H9 (cell line): ENCODE measurements at regions not wholly inside any gene's neighbourhood (a gene's known extent, or its start where the extent isn't known, plus 50 kb on each side); places are given as distances from the start of the nearest gene placed in this dataset.

ENCODE experiments used
- DNase-seq: peaks from one replicate; pipeline ENCODE4 v3.0.0-alpha.2; 2017
- H2AFZ ChIP-seq: one replicate; pipeline ENCODE4 v1.6.1; 2013; ENCODE audit warnings: mild to moderate bottlenecking, low read length, control low read depth, moderate library complexity
- H2AK5ac ChIP-seq: 2 replicates; pipeline ENCODE4 v1.6.1; 2013; ENCODE audit warnings: low read length, control low read depth, mixed read lengths; ENCODE audit not compliant: insufficient read length
- H2BK120ac ChIP-seq: one replicate; pipeline ENCODE4 v1.6.1; 2013; ENCODE audit warnings: low read depth, mild to moderate bottlenecking, low read length, control low read depth, inconsistent platforms; ENCODE audit not compliant: poor library complexity, severe bottlenecking
- H2BK12ac ChIP-seq: 2 replicates; pipeline ENCODE4 v1.6.1; 2013; ENCODE audit warnings: low read length, control low read depth, mixed read lengths, low read depth; ENCODE audit not compliant: insufficient read length
- H2BK15ac ChIP-seq: 2 replicates; pipeline ENCODE4 v1.6.1; 2013; ENCODE audit warnings: low read depth, low read length, control low read depth
- H2BK20ac ChIP-seq: one replicate; pipeline ENCODE4 v1.6.1; 2013; ENCODE audit warnings: low read depth, mild to moderate bottlenecking, low read length, control low read depth, inconsistent platforms; ENCODE audit not compliant: poor library complexity, severe bottlenecking
- H2BK5ac ChIP-seq: 2 replicates; pipeline ENCODE4 v1.6.1; 2013; ENCODE audit warnings: low read length, control low read depth, mixed read lengths; ENCODE audit not compliant: insufficient read length
- H3K14ac ChIP-seq: 2 replicates; pipeline ENCODE4 v1.6.1; 2013; ENCODE audit warnings: low read length, control low read depth; ENCODE audit not compliant: insufficient read depth
- H3K18ac ChIP-seq: 2 replicates; pipeline ENCODE4 v1.6.1; 2013; ENCODE audit warnings: low read depth, mild to moderate bottlenecking, mixed read lengths, low read length, control low read depth; ENCODE audit not compliant: insufficient read length
- H3K23ac ChIP-seq: 2 replicates; pipeline ENCODE4 v1.6.1; 2013; ENCODE audit warnings: low read length, control low read depth, mixed read lengths, low read depth; ENCODE audit not compliant: insufficient read length
- H3K23me2 ChIP-seq: 2 replicates; pipeline ENCODE4 v1.6.1; 2013; ENCODE audit warnings: low read depth, mild to moderate bottlenecking, mixed read lengths, low read length, control low read depth; ENCODE audit not compliant: insufficient read length, poor library complexity, severe bottlenecking
- H3K27ac ChIP-seq: 2 replicates; pipeline ENCODE4 v1.5.1; 2013; ENCODE audit warnings: low read length, control low read depth, mixed read lengths, low read depth; ENCODE audit not compliant: insufficient read length
- H3K27me3 ChIP-seq: 2 replicates; pipeline ENCODE4 v1.6.1; 2013; ENCODE audit warnings: low read length, control low read depth, inconsistent platforms; ENCODE audit not compliant: insufficient read depth
- H3K4ac ChIP-seq: 2 replicates; pipeline ENCODE4 v1.6.1; 2013; ENCODE audit warnings: low read depth, mild to moderate bottlenecking, control low read depth, inconsistent platforms, low read length, moderate library complexity
- H3K4me1 ChIP-seq: 2 replicates; pipeline ENCODE4 v1.6.1; 2013; ENCODE audit warnings: low read length, control low read depth, inconsistent platforms; ENCODE audit not compliant: insufficient read depth
- H3K4me2 ChIP-seq: 2 replicates; pipeline ENCODE4 v1.6.1; 2013; ENCODE audit warnings: low read length, control low read depth, mixed read lengths; ENCODE audit not compliant: insufficient read length, insufficient read depth
- H3K56ac ChIP-seq: 2 replicates; pipeline ENCODE4 v1.6.1; 2013; ENCODE audit warnings: low read depth, mild to moderate bottlenecking, mixed read lengths, low read length, control low read depth; ENCODE audit not compliant: insufficient read length
- H3K79me1 ChIP-seq: 2 replicates; pipeline ENCODE4 v1.6.1; 2013; ENCODE audit warnings: low read depth, mild to moderate bottlenecking, moderate library complexity, low read length, control low read depth, inconsistent platforms; ENCODE audit not compliant: insufficient read depth, poor library complexity, severe bottlenecking
- H3K79me2 ChIP-seq: 2 replicates; pipeline ENCODE4 v1.6.1; 2013; ENCODE audit warnings: low read length, control low read depth, inconsistent platforms; ENCODE audit not compliant: insufficient read depth
- H3K9ac ChIP-seq: 2 replicates; pipeline ENCODE4 v1.6.1; 2013; ENCODE audit warnings: low read length, control low read depth, mixed read lengths; ENCODE audit not compliant: insufficient read length; ENCODE audit errors: extremely low read depth
- H3K9me3 ChIP-seq: one replicate; pipeline ENCODE4 v1.6.1; 2013; ENCODE audit warnings: low read depth, low read length, inconsistent platforms; ENCODE audit not compliant: control insufficient read depth
- H3T11ph ChIP-seq: one replicate; pipeline ENCODE4 v1.6.1; 2013; ENCODE audit warnings: mild to moderate bottlenecking, low read length, control low read depth, inconsistent platforms
- H4K20me1 ChIP-seq: one replicate; pipeline ENCODE4 v1.6.1; 2013; ENCODE audit not compliant: control insufficient read depth, insufficient read length, insufficient read depth
- H4K5ac ChIP-seq: 2 replicates; pipeline ENCODE4 v1.6.1; 2013; ENCODE audit warnings: low read depth, mild to moderate bottlenecking, mixed read lengths, low read length, control low read depth; ENCODE audit not compliant: insufficient read length
- H4K8ac ChIP-seq: replicated peaks from 2 replicates; pipeline ENCODE4 v1.6.1; 2013; ENCODE audit warnings: low read length, control low read depth, mixed read lengths, low read depth; ENCODE audit not compliant: insufficient read length
- H4K91ac ChIP-seq: 2 replicates; pipeline ENCODE4 v1.6.1; 2013; ENCODE audit warnings: low read depth, mild to moderate bottlenecking, moderate library complexity, mixed read lengths, low read length, control low read depth; ENCODE audit not compliant: insufficient read length
- H3K27ac Mint-ChIP-seq, 3 experiments: 2 replicates in 2 of 3; 3 replicates in 1 of 3; pipeline ENCODE4 v1.8.0; 2020 to 2021; ENCODE audit warnings: mixed read lengths in 3 of 3, mild to moderate bottlenecking in 1 of 3, moderate library complexity in 1 of 3
- H3K27me3 Mint-ChIP-seq: 2 replicates; pipeline ENCODE4 v1.8.0; 2021; ENCODE audit warnings: low read depth, mild to moderate bottlenecking, moderate library complexity, mixed read lengths
- H3K36me3 Mint-ChIP-seq, 3 experiments: 2 replicates in 2 of 3; 3 replicates in 1 of 3; pipeline ENCODE4 v1.8.0; 2020 to 2021; ENCODE audit warnings: low read depth in 3 of 3, mixed read lengths in 3 of 3; ENCODE audit not compliant: insufficient read depth in 1 of 3
- H3K4me1 Mint-ChIP-seq, 2 experiments: 2 replicates each; pipeline ENCODE4 v1.8.0; 2020; ENCODE audit warnings: mixed read lengths in 2 of 2
- H3K4me3 Mint-ChIP-seq, 2 experiments: 2 replicates in 1 of 2; 3 replicates in 1 of 2; pipeline ENCODE4 v1.8.0; 2020 to 2021; ENCODE audit warnings: mild to moderate bottlenecking in 2 of 2, mixed read lengths in 2 of 2, moderate library complexity in 1 of 2
- H3K9me3 Mint-ChIP-seq, 2 experiments: 2 replicates in 1 of 2; 3 replicates in 1 of 2; pipeline ENCODE4 v1.8.0; 2020; ENCODE audit warnings: mild to moderate bottlenecking in 2 of 2, mixed read lengths in 2 of 2, moderate library complexity in 1 of 2
- WGBS: extraction: QIAGEN DNeasy Blood & Tissue Kit; methylation state at CpG from one replicate; pipeline ENCODE4 v1.1.7; 2013; ENCODE audit warnings: missing lambda C conversion rate, low lambda C conversion rate, mixed read lengths; ENCODE audit not compliant: insufficient read length; ENCODE audit errors: extremely low coverage; 5-methylcytosine and 5-hydroxymethylcytosine counted together
- TF ChIP-seq, protein P1 (sequence below): fragments of 200-600 bp; sonication (generic); conservative IDR thresholded peaks from 3 replicates; pipeline ENCODE4 v1.8.0; 2021; ENCODE audit warnings: antibody characterized with exemption, mild to moderate bottlenecking

DNA sequence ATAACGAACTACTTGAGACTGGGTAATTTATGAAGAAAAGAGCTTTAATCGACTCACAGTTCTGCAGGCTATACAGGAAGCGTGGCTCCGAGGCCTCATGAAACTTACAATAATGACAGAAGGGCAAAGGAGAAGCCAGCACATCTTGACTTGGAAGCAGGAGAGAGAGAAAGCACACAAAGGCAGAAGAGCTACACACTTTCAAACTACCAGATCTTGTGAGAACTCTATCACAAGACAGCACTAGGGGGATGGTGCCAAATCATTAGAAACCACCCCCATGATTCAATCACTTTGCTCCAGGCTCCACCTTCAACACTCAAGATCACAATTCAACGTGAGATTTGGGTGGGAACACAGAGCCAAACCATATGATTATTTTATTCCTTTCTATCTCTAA, 655.9 kb upstream of the SYT4 start:
- no peaks in the 10 kb centered on the region for H3K4me1 ChIP-seq
- DNase-seq: no peak
- no CpG with 5 or more reads among the region's 5 CpGs for WGBS
- Mint-ChIP-seq H3K4me1 (peaks cover 0 to 6% of the 10 kb centered on the region in 2 experiments; a peak in 1 of 4 replicates), H3K27ac (no peak overlapping the region; a peak in 1 of 7 replicates), H3K27me3 (no peaks in the 10 kb centered on the region), H3K4me3 (no peak overlapping the region), H3K36me3 (no peaks in the 10 kb centered on the region), H3K9me3 (no peaks in the 10 kb centered on the region)
- no peak overlapping the region for H4K8ac ChIP-seq
- no peak overlapping the region for H3K4me2 ChIP-seq
- no peak overlapping the region for H3K9ac ChIP-seq
- no peak overlapping the region for H4K91ac ChIP-seq
- H3K9me3 ChIP-seq: no peaks in the 10 kb centered on the region
- H4K20me1 ChIP-seq: no peaks in the 10 kb centered on the region
- no peaks in the 10 kb centered on the region for H3K79me2 ChIP-seq
- H3K79me1 ChIP-seq: no peaks in the 10 kb centered on the region
- no peak overlapping the region for H3K23ac ChIP-seq
- H3K23me2 ChIP-seq: no peaks in the 10 kb centered on the region
- no peak overlapping the region for H4K5ac ChIP-seq
- H2BK120ac ChIP-seq: no peak overlapping the region
- H2AK5ac ChIP-seq: no peak overlapping the region
- no peak overlapping the region for H2BK5ac ChIP-seq
- TF ChIP-seq, protein P1, sequence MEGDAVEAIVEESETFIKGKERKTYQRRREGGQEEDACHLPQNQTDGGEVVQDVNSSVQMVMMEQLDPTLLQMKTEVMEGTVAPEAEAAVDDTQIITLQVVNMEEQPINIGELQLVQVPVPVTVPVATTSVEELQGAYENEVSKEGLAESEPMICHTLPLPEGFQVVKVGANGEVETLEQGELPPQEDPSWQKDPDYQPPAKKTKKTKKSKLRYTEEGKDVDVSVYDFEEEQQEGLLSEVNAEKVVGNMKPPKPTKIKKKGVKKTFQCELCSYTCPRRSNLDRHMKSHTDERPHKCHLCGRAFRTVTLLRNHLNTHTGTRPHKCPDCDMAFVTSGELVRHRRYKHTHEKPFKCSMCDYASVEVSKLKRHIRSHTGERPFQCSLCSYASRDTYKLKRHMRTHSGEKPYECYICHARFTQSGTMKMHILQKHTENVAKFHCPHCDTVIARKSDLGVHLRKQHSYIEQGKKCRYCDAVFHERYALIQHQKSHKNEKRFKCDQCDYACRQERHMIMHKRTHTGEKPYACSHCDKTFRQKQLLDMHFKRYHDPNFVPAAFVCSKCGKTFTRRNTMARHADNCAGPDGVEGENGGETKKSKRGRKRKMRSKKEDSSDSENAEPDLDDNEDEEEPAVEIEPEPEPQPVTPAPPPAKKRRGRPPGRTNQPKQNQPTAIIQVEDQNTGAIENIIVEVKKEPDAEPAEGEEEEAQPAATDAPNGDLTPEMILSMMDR: no peak
- H2BK15ac ChIP-seq: no peak overlapping the region
- no peak overlapping the region for H3K18ac ChIP-seq
- H2BK20ac ChIP-seq: no peak overlapping the region
- no peak overlapping the region for H3K14ac ChIP-seq
- no peak overlapping the region for H3K27ac ChIP-seq
- H3T11ph ChIP-seq: no peak overlapping the region
- H3K56ac ChIP-seq: no peak overlapping the region
- no peak overlapping the region for H2AFZ ChIP-seq
- no peak overlapping the region for H3K4ac ChIP-seq
- H3K27me3 ChIP-seq: no peaks in the 10 kb centered on the region
- H2BK12ac ChIP-seq: no peak overlapping the region
